ENCODE measurements at regions not wholly inside any gene's neighbourhood (a gene's known extent, or its start where the extent isn't known, plus 50 kb on each side); places are given as distances from the start of the nearest gene placed in this dataset.

DNA sequence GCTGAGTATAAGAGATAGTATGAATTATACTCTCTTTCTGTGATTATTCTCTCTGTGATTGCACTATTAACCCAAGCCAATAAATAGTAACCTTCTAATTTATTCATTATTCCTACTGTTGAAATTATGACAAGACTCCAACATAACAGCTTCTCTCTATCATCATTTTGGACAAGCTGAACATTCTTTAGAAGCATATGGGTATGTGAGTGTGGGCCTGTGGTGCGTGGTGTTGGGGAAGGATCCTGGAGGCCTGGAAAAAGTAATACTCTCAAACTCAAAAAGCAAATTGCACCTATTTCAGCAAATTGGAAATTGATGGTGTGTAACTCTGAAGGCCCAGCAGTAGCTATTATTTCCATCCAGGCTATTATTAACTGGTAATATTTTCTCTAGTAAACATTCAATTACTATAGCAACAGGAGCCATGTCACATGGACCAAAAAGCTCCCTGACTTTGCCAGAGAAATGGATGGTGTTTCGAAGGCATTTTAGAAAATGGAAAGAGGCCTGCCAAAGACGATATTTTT, 502.8 kb downstream of the LTN1 start:
- Histone ChIP-seq H3K4me3 (no peak overlapping the region), H3K27ac (no peak overlapping the region), H3K9me3 (no peaks in the 10 kb centered on the region), H3K4me1 (no peaks in the 10 kb centered on the region), H3K36me3 (no peaks in the 10 kb centered on the region), H3K27me3 (no peaks in the 10 kb centered on the region)
- intact Hi-C loops (cut with DNase I): no loop called here
- TF ChIP-seq POLR2A (IDR thresholded peaks at IDR 0.05) (no peak), POLR2AphosphoS5 (IDR thresholded peaks at IDR 0.05; ENCODE audit: insufficient read depth in 1 of 2, low read depth in 1 of 2) (no peak), CTCF (IDR thresholded peaks at IDR 0.05) (no peak)
- no peak for DNase-seq (ENCODE audit: extremely low spot score in 2 of 2)

DNA sequence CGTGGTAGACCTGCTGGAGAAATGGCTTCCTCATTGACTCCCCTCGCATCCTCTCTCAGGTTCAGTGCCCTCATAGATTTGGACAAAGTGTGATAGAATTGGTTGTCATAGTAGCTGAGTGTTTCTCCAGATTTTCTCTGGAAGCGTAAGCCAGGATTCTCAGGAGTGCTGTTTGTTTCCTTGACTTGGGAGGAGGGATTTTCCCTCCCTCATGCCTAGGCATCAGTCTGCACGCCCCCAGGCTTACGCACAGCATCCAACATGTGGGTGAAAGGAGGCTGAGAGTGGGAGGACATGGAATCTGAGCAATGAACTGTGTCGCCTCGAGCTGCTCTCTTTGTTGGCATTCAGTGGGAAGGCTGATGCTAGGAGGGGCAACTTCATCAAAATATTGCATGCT, 503.5 kb downstream of the LTN1 start:
- Histone ChIP-seq H3K27me3 (no peaks in the 10 kb centered on the region), H3K4me1 (no peaks in the 10 kb centered on the region), H3K36me3 (no peaks in the 10 kb centered on the region), H3K4me3 (no peak overlapping the region), H3K27ac (peak overlapping the region; percentile 5), H3K9me3 (no peaks in the 10 kb centered on the region)
- intact Hi-C loops (cut with DNase I): no loop called here
- no peak for DNase-seq (ENCODE audit: extremely low spot score in 2 of 2)
- TF ChIP-seq POLR2AphosphoS5 (IDR thresholded peaks at IDR 0.05; ENCODE audit: insufficient read depth in 1 of 2, low read depth in 1 of 2) (no peak), CTCF (IDR thresholded peaks at IDR 0.05) (no peak), POLR2A (IDR thresholded peaks at IDR 0.05) (no peak)

DNA sequence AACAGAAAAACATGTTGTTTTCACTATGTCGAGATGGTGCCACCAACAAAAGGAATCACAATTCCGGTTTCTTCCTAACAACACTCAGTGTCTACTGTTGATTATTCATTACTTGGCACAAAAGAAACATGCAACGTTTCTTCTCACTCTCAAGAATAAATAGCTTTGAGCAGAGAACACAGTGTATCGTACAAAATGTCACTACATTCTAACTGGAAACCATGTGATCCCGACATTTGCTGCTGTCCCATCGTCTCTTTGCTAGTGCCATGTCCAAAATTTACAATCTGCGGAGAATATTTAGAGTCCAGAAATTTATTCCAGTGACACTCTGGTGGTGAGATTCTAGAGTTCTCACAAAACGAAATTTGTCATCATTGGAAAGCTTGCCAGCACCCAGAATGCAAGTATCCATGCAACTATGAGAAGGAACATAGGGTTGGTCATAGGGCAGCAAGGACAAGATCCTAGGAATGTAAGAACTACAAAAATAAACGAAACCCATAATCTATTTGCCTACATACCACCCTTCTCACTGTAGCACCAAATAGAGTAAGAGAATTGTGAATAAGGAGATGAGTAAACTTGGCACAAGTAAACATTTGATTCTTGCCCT, 505.1 kb downstream of the LTN1 start:
- H3K27ac ChIP-seq: peak overlapping the region; percentile 5
- intact Hi-C loops (cut with DNase I): no loop called here
- no peak for DNase-seq (ENCODE audit: extremely low spot score in 2 of 2)

GRCh38 chr21:28485301-28486022, 507.2 kb downstream of the LTN1 start:
- intact Hi-C loops (cut with DNase I): no loop called here
- Histone ChIP-seq H3K27ac (no peak overlapping the region), H3K4me3 (no peak overlapping the region), H3K27me3 (no peaks in the 10 kb centered on the region), H3K36me3 (no peaks in the 10 kb centered on the region), H3K4me1 (peaks cover 14% of the 10 kb centered on the region), H3K9me3 (no peaks in the 10 kb centered on the region)
- no peak for TF ChIP-seq CTCF (IDR thresholded peaks at IDR 0.05)
- TF ChIP-seq POLR2AphosphoS5 (IDR thresholded peaks at IDR 0.05; ENCODE audit: insufficient read depth in 1 of 2, low read depth in 1 of 2): no peak
- TF ChIP-seq POLR2A (IDR thresholded peaks at IDR 0.05): no peak
- no peak for DNase-seq (ENCODE audit: extremely low spot score in 2 of 2)

More for the DNA sequence above, 505.1 kb downstream of the LTN1 start:
- Histone ChIP-seq H3K4me3 (no peak overlapping the region), H3K27me3 (no peaks in the 10 kb centered on the region), H3K9me3 (no peaks in the 10 kb centered on the region), H3K36me3 (no peaks in the 10 kb centered on the region), H3K4me1 (peaks cover 7% of the 10 kb centered on the region)
- TF ChIP-seq CTCF (IDR thresholded peaks at IDR 0.05) (no peak), POLR2A (IDR thresholded peaks at IDR 0.05) (no peak), POLR2AphosphoS5 (IDR thresholded peaks at IDR 0.05; ENCODE audit: insufficient read depth in 1 of 2, low read depth in 1 of 2) (no peak)

All from vagina (tissue), 2 donors.